ENCODE measurements at regions not wholly inside any gene's neighbourhood (a gene's known extent, or its start where the extent isn't known, plus 50 kb on each side); places are given as distances from the start of the nearest gene placed in this dataset.
"Not testable (repeated sequence)": the region's sequence is repeated elsewhere in the genome, so short reads cannot be mapped to it uniquely, and the experiment has no call there.

GRCh38 chr13:90564096-90564495 lies 783.4 kb upstream of the MIR17HG start:
- DNase-seq, result no peak

GRCh38 chr13:90564566-90564965 lies 782.9 kb upstream of the MIR17HG start:
- DNase-seq, result no peak

GRCh38 chr13:90565985-90566713 lies 781.3 kb upstream of the MIR17HG start:
- peak in 1 of 5 experiments; percentile 2 for DNase-seq

DNA sequence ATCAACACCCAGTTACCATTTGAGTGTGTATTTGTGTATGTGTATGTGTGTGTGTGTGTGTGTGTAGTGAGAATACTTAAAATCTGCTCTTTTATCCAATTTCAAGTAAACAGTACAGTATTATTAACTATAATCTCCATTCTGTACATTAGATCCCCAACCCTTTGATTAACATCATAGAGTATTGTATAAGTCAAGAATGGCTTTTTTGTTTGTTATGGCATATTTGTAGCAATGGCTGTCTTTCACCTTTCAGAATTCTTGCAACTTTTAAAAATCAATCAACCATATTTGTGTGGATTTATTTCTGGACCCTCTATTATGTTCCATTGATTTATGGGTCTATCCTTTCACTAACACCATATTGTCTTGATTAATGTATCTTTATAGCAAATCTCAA lies 779.3 kb upstream of the MIR17HG start:
- no peak for DNase-seq

DNA sequence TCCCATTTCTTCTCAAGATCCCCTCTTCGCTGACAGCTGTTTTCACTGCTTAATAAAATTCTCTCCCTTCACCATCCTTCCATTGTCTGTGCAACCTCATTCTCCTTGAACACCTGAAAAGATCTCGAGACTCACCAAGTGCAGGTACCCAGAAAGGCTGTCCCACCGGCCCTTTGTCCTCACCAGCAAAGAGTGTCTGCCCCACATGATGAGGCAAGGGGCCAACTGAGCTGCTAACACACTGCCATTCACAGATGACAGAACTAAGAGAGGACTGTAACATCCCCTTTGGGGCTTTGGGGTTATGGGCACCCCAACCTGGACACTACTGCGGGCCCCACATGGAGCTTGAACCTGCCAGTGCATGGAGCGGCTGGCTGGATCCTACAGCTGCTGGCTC lies 771.4 kb upstream of the MIR17HG start:
- DNase-seq, result no peak

DNA sequence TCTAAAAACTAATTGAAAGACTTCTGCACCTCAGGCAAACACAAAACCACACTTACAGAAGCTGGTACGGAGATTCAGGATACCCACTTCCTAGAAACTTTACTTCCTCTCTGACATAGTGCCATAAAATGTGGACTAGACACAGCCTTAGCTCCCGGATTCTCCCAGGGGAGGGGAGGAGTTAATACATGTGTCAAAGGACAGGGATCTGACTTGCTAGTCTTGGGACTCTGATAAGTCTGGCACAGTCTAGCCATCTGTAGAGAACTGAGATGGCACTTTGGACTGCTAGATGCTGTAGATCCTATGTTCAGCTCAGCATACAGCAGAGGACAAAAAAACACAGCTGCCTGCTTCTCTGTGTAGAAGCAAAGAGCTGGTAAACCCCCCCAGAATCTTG lies 769.8 kb upstream of the MIR17HG start:
- DNase-seq, result no peak

DNA sequence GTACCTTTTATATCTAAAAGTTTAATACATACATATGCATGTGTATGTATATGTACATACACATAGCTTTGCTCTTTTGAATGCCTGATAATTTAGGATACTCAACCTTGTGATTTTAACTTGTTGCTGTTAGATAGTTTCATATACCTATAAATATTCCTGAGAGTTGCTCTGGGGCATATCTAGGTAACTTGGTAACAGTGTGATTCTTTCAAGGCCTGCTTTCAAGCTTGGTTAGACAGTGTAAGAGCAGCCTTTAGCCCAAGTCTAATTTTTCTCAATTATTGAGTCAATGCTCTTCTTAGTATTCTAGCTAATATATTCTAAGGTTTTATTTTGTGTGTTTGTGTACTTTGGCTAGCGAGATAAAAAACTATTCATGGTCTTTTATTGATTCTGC lies 762.1 kb upstream of the MIR17HG start:
- DNase-seq, result no peak

DNA sequence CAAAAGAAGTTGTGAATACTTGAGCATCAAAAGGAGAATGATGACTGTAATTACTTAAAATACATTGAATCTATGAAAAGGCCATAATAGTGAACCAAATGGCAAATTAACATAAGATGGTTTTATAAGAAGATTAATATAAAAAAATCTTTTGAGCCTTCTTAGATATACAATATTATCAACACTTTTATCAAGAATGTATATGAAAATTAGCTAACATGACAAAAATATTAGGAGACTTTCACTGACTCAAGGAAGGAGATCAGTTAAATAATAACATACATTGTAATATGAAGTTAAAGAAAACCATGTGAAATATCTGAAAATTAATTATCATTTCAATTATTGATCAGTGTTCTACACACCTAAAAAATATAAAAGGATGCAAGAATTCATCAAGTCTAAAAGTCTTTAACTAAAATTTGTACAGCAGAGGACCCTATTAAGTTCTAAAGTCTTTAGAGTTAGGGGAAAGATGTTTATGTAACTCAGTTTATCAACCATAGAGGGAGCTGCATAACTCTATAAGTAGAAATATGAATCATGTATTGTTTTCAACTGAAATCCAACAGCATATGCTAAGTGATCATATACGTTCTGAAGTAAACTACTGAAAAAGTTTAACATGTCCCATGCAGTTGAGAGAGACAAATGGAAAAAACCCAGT lies 756.1 kb upstream of the MIR17HG start:
- no peak for DNase-seq

GRCh38 chr13:90591927-90592268 lies 755.6 kb upstream of the MIR17HG start:
- DNase-seq, result peak in 1 of 5 experiments; percentile 9

GRCh38 chr13:90592943-90593342 lies 754.5 kb upstream of the MIR17HG start:
- no peak for DNase-seq

DNA sequence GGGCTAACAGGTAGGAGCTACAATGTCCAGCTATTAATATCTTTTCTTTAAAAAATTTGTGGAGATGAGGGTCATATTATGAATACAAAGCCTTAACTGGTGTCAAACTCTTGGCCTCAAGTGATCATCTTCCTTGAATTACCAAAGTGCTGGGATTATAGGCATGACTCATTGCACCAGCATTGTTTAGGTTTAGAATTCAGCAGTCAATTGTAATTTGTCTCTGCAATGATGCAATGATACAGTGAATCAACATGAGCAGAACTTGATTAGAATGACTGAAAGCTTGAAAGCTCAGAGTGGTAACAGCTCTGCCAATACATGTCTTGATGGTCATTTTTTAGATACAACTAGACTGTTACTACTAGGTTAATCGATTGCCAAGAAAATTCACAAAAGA lies 752.8 kb upstream of the MIR17HG start:
- no peak for DNase-seq

- no peak for DNase-seq
These were observed 741.8 kb upstream of the MIR17HG start for GRCh38 chr13:90605664-90606063.

- not testable (repeated sequence) for DNase-seq
These were observed 740.6 kb upstream of the MIR17HG start for GRCh38 chr13:90606921-90607320.

- no peak for DNase-seq
These were observed 735.1 kb upstream of the MIR17HG start for GRCh38 chr13:90612391-90612790.

DNA sequence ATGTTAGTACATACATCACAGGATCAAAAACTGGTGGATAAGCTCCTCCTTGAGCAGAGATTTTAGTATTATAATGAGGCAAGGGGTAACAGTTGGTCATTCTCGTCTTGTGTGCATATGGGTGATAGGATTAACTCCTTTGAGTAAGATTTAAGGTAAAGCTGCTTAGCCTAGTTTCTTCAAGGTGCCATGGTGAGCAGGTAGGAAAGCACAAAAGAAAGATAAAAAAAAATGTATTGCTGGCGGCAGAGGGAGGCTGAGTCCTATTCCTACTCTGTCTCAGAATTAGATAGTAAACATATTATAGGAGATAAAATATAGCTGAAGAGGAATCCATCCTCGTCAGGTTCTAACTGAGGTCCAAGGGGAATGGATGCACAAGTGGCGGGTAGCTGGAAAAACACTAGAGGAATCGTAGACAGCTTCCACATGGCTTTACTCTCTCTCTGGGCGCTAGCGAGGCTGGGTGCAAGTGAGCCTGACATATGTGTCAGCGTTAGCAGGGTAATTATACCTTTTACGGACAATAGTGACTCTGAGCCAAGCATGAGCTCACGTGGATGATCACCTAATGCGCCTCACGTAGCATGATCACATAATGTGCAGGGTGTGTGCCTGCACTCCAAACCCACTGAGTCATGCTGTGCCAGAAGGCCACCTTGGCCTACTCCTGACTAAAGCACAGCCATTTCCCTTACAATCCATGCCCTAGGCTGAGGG lies 734.3 kb upstream of the MIR17HG start:
- no peak for DNase-seq

DNA sequence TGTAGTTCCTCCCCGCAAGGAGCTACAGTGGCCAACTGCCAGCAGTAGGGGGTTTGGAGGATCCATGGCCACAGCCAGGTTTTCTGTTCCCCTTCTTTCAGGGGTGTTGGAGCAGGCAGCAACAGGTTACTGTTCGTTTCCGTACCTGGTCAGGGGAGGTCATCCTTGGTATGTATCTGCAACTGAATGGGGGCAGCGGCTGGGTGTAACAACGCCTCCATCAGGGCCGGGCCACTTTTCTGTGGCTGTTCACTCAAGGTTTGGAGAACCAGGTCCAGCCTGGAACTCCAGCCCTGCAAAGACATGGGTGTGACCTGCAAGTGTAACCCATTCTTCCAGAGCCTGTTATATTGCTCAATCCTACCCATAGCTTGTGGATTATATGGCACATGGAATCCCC lies 732.3 kb upstream of the MIR17HG start:
- DNase-seq, result no peak

DNA sequence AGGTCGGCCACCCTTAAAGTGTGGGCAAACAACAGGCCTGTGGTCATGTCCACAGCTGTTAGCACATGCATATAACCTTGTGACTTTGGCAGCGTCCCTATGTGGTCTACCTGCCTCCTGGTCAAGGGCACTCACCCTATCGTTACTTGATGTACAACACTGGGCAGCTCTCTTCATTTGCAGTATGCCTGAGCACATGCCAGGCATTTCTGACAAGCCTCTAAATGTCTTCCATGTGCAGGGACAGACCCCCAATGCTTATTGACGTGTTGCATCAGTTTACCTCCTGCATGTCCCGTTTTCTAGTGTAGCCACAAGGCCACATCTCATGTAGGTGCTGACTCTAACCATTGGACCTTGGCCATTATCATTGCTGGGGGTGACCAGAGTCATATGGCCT lies 731.7 kb upstream of the MIR17HG start:
- no peak for DNase-seq

DNA sequence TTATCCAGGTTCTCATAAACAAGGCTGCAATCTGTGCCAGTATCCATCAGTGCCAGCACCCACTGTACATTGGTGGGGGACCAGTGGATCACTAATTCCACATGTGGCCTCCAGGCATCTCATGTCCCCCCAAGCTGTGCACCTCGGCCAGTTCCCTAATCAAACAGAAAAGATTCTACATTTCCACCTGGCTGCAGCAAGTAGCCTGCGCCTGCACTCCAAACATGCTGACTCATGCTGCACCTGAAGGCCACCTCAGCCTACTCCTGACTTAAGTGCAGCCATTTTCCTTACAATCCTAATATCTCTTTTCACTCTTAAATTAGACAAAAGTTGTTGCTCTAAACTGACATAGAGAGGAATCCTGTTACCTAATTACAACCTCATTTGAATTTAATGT lies 729.4 kb upstream of the MIR17HG start:
- DNase-seq, result peak in 1 of 5 experiments; percentile 4

DNA sequence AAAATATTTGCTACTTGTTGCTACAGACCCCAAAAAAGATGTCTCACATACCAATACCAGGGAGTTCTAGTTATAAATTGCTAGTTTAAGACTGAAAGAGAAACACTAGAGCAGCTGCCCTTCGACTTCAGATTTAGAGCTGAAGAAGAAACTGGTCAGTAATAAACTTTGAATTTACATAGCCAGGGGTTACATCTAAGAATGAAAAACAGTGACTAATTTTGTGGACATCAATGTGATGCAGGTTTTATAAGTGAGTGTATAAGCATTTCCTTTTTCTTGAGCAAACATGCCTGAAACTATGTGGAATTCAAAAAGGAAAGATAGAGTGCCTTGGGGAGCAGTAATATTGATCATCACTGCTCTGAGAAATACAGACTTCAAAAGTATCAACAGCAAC lies 724.9 kb upstream of the MIR17HG start:
- no peak for DNase-seq

DNA sequence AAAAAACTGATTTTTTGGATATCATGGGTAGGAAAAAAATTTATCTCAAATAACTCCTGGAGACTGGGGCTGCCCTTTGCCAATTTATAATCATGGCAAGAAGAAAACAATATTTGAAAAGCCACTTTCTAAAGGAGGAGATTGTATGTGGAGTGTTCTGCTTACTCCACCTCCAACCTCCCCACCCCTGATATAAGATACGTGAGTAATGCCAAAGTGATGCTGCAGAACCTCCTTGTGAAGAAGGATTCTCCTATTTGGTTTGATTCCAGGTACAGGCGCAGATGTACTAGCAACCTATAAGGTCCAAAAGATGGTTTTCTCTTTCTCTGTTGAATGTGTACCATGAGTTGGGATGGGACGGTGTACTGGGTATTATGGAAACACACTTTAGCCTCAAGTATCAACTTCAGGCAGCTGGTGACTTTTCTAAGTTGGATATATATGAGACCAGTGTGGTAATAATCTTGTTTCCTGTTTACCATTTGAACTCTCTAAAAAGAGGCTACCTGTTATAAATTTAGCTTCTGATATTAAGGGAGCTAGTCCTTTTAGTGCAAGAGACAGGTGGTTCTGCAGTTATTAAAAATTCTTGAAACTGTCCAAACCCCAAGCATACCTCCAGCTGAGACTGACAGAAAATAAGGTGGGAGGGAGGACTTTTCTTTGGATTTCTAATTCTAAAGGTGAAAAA lies 724.0 kb upstream of the MIR17HG start:
- DNase-seq, result no peak

GRCh38 chr13:90627813-90628212 lies 719.7 kb upstream of the MIR17HG start:
- DNase-seq, result no peak

DNA sequence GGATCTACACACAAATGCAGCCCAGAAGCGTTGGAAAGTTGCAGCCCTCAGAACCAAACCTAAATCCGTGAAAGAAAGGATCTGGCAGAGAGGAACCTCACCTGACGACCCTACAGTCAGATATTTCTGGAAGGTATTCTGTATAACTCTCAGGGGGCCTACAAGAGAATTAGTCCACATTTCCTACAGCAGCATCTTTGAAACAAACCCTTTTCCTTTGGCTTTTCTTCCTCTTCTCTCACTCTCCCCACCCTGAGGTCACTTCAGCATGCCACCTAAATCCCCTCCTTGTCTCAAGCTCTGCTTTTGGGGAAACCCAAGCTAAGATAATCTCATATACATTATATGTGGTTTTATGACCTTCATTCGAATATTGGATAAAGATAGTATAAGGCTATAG lies 719.0 kb upstream of the MIR17HG start:
- DNase-seq, result no peak

DNA sequence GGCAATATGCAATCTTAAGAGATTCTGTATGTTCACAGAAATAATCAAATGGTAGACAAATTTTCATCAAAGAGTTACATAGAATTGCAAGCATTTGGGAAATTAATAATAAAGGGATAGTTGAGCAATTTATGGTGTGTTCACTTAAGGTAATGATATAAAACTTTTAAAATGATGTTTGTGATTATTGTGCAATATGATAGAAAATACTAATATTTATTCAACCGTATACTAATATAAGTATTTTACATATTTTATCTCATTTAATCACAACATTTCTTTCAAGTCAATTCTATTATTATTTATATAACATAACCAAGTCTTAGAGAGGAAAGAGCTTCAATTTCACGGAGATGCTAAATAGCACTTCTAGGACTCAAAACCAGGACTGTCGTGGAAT lies 716.8 kb upstream of the MIR17HG start:
- DNase-seq, result no peak
